MM.1S (cell line): ENCODE measurements at regions not wholly inside any gene's neighbourhood (a gene's known extent, or its start where the extent isn't known, plus 50 kb on each side); places are given as distances from the start of the nearest gene placed in this dataset.

Source experiments
- CTCF ChIP-seq: fragments of 300-600 bp; sonication (generic); IDR thresholded peaks from 2 replicates; pipeline ENCODE4 v1.5.1; 2016; ENCODE audit warnings: antibody characterized with exemption, low read length, mixed read lengths
- EZH2 ChIP-seq: fragments of 300-600 bp; sonication (generic); optimal IDR thresholded peaks from 2 replicates; pipeline ENCODE3; 2017; ENCODE audit warnings: low read depth, mild to moderate bottlenecking, antibody characterized with exemption, low read length, mixed read lengths
- EZH2phosphoT487 ChIP-seq: fragments of 300-600 bp; sonication (generic); IDR thresholded peaks from 2 replicates; pipeline ENCODE4 v1.6.1; 2018; ENCODE audit warnings: antibody characterized with exemption, low read length

GRCh38 chr18:41700416-41700815 lies 254.6 kb upstream of the PIK3C3 start:
- TF ChIP-seq CTCF = no peak
- no peak for TF ChIP-seq EZH2
- no peak for TF ChIP-seq EZH2phosphoT487
